Body of pancreas (tissue), 4 donors: ENCODE measurements at regions not wholly inside any gene's neighbourhood (a gene's known extent, or its start where the extent isn't known, plus 50 kb on each side); places are given as distances from the start of the nearest gene placed in this dataset.

Experiments used
- CTCF ChIP-seq, 7 experiments: fragments of 450-650 bp in 4 of 7; fragments of 200-600 bp in 3 of 7; sonication (generic) in 3 of 7; IDR thresholded peaks; one replicate each; pipeline ENCODE4 v1.5.1; 2016 to 2019; ENCODE audit warnings: antibody characterized with exemption in 7 of 7
- POLR2A ChIP-seq, 3 donors: fragments of 450-650 bp; IDR thresholded peaks; one replicate each; pipeline ENCODE4 v1.6.1; 2016; ENCODE audit warnings: antibody characterized with exemption in 3 of 3, mild to moderate bottlenecking in 2 of 3

- TF ChIP-seq CTCF (IDR thresholded peaks at IDR 0.05) (no peak), POLR2A (IDR thresholded peaks at IDR 0.05) (no peak)
These were observed 196.7 kb upstream of the MKI67 start for GRCh38 chr10:128322950-128323349.
